ENCODE measurements at regions not wholly inside any gene's neighbourhood (a gene's known extent, or its start where the extent isn't known, plus 50 kb on each side); places are given as distances from the start of the nearest gene placed in this dataset.

DNA sequence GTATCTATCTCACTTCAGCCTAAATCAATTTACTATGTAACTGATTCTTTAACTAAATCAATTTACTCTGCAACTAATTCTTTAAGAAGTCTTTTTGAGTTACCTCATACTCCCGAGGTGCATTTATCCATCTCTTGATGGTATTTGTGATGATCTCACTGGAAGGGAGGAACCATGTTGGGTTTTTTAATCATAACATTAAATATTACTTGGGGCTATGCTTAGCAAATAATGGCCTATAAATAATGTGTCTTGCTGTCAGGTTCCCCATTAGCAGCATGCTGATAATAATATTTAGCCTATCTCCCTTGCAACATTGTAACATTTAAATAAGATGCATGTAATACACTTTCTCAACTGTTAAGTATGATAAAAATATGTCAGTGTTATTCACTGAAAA is 411.3 kb downstream of the SLITRK1 start:
- no peak for DNase-seq
- H3K36me3 ChIP-seq (ENCODE audit: control insufficient read depth in 4 of 4, insufficient read depth in 4 of 4, low read length in 3 of 4): no peaks in the 10 kb centered on the region
- no peak overlapping the region for H3K27ac ChIP-seq (ENCODE audit: insufficient read depth in 1 of 2, low read depth in 1 of 2, low read length in 2 of 2, poor library complexity in 1 of 2, severe bottlenecking in 2 of 2)
- no peaks in the 10 kb centered on the region for H3K4me1 ChIP-seq (ENCODE audit: control extremely low read depth in 1 of 4, control insufficient read depth in 4 of 4, insufficient read depth in 4 of 4, low read length in 3 of 4)
- no CpG with 5 or more reads among the region's 1 CpG for WGBS (ENCODE audit: insufficient coverage)
- no peak overlapping the region for H3K4me3 ChIP-seq (ENCODE audit: control insufficient read depth in 1 of 7, extremely low read depth in 1 of 7, insufficient read depth in 4 of 7, low read depth in 2 of 7, low read length in 6 of 7)
- CTCF ChIA-PET: no interaction called here
- H3K9me3 ChIP-seq (ENCODE audit: control extremely low read depth in 1 of 5, control insufficient read depth in 4 of 5, insufficient read depth in 2 of 5, low read depth in 1 of 5, low read length in 4 of 5): peaks cover 0 to 2% (median 0%) of the 10 kb centered on the region in 5 experiments
- POLR2A ChIA-PET: no interaction called here
- no peaks in the 10 kb centered on the region for H3K27me3 ChIP-seq (replicated peaks in 2 of 5; ENCODE audit: control insufficient read depth in 4 of 5, insufficient read depth in 5 of 5, low read length in 4 of 5)

DNA sequence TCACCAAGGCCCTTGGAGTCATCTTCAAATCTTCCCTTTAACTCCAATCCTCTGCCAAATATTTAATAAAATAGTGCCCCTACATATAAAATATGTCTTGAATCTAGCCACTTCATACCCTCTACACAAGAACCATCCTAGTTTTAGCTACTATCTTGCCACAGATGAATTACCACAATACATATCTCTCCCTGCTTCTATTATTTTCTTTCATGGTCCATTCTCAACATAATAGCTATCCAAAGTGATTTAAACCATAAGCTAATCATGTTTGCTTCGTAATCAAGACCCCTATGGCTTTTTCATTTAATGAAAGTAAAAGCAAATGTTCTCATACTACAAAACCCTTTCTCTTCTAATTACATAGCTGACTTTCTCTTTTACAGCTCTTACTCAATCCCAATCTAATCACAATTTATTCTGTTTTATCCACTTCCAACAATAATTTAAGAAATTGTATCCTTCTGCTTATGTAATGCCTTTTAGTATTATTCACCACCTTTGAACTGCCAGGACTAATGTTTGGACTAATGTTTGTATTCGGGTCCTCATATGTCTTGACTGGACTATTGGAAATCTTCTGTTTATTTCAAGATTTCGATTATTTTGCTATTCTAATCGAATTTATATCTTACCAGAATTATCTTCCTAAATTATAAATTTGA is 412.0 kb downstream of the SLITRK1 start:
- ChIA-PET CTCF (no interaction called here), POLR2A (no interaction called here)

DNA sequence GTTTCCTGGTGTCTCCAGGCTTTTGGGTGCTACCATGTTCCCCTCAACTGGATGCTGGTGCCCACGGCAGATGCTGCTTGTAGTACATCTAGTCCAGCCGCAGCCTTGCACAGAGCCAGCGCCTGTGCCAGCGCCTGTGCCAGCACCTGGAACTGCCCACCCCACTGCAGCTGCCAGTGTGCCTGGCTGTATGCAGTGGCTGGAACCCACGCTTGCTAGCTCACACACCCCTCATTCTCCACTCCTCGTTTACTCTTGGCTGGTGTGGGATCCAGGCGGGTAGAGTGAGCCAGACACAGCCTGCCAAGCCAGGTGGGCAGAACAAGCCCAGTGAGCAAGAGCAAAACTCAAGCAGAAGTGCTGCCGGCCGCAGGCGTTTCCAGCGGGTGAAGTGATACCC is 428.6 kb downstream of the SLITRK1 start:
- no peak overlapping the region for H3K27ac ChIP-seq (ENCODE audit: insufficient read depth in 1 of 2, low read depth in 1 of 2, low read length in 2 of 2, poor library complexity in 1 of 2, severe bottlenecking in 2 of 2)
- CTCF ChIA-PET: no interaction called here
- 100% methylated on average over 7 of the region's 11 CpGs for WGBS (ENCODE audit: insufficient coverage)
- peaks cover 0 to 23% (median 6%) of the 10 kb centered on the region in 5 experiments for H3K9me3 ChIP-seq (ENCODE audit: control extremely low read depth in 1 of 5, control insufficient read depth in 4 of 5, insufficient read depth in 2 of 5, low read depth in 1 of 5, low read length in 4 of 5)
- peaks cover 0 to 3% (median 0%) of the 10 kb centered on the region in 4 experiments for H3K36me3 ChIP-seq (ENCODE audit: control insufficient read depth in 4 of 4, insufficient read depth in 4 of 4, low read length in 3 of 4)
- no peaks in the 10 kb centered on the region for H3K27me3 ChIP-seq (replicated peaks in 2 of 5; ENCODE audit: control insufficient read depth in 4 of 5, insufficient read depth in 5 of 5, low read length in 4 of 5)
- H3K4me1 ChIP-seq (ENCODE audit: control extremely low read depth in 1 of 4, control insufficient read depth in 4 of 4, insufficient read depth in 4 of 4, low read length in 3 of 4): no peaks in the 10 kb centered on the region
- DNase-seq: no peak
- POLR2A ChIA-PET: no interaction called here
- no peak overlapping the region for H3K4me3 ChIP-seq (ENCODE audit: control insufficient read depth in 1 of 7, extremely low read depth in 1 of 7, insufficient read depth in 4 of 7, low read depth in 2 of 7, low read length in 6 of 7)

More for the DNA sequence above, 412.0 kb downstream of the SLITRK1 start:
- Histone ChIP-seq H3K27me3 (replicated peaks in 2 of 5; ENCODE audit: control insufficient read depth in 4 of 5, insufficient read depth in 5 of 5, low read length in 4 of 5) (no peaks in the 10 kb centered on the region), H3K4me3 (ENCODE audit: control insufficient read depth in 1 of 7, extremely low read depth in 1 of 7, insufficient read depth in 4 of 7, low read depth in 2 of 7, low read length in 6 of 7) (no peak overlapping the region), H3K27ac (ENCODE audit: insufficient read depth in 1 of 2, low read depth in 1 of 2, low read length in 2 of 2, poor library complexity in 1 of 2, severe bottlenecking in 2 of 2) (no peak overlapping the region), H3K36me3 (ENCODE audit: control insufficient read depth in 4 of 4, insufficient read depth in 4 of 4, low read length in 3 of 4) (no peaks in the 10 kb centered on the region), H3K4me1 (ENCODE audit: control extremely low read depth in 1 of 4, control insufficient read depth in 4 of 4, insufficient read depth in 4 of 4, low read length in 3 of 4) (no peaks in the 10 kb centered on the region), H3K9me3 (ENCODE audit: control extremely low read depth in 1 of 5, control insufficient read depth in 4 of 5, insufficient read depth in 2 of 5, low read depth in 1 of 5, low read length in 4 of 5) (peaks cover 0 to 3% (median 0%) of the 10 kb centered on the region in 5 experiments)
- 91% methylated on average over 3 of the region's 4 CpGs for whole genome bisulfite sequencing (ENCODE audit: insufficient coverage)
- DNase-seq: no peak

DNA sequence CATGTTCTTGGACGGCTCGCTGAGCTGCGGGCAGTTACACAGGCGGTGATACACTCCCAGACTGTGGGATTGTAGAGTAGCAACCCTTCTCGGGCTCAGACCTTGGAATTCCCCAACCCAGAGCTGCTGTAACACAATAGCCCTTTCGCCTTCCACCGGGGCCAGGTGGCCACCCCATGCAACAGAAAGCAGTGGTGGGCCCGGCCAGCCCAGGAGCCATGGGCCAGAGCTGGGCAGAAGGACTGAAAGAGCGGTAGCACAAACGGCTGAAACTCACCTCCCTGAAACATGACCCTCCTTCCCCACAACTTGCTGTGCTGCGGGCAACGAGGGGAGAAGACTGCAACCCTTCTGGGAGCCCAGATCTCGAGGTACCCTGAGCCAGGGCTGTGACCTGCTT is 429.0 kb downstream of the SLITRK1 start:
- Histone ChIP-seq H3K27me3 (replicated peaks in 2 of 5; ENCODE audit: control insufficient read depth in 4 of 5, insufficient read depth in 5 of 5, low read length in 4 of 5) (no peaks in the 10 kb centered on the region), H3K4me1 (ENCODE audit: control extremely low read depth in 1 of 4, control insufficient read depth in 4 of 4, insufficient read depth in 4 of 4, low read length in 3 of 4) (no peaks in the 10 kb centered on the region), H3K36me3 (ENCODE audit: control insufficient read depth in 4 of 4, insufficient read depth in 4 of 4, low read length in 3 of 4) (peaks cover 0 to 3% (median 0%) of the 10 kb centered on the region in 4 experiments), H3K9me3 (ENCODE audit: control extremely low read depth in 1 of 5, control insufficient read depth in 4 of 5, insufficient read depth in 2 of 5, low read depth in 1 of 5, low read length in 4 of 5) (peaks cover 0 to 19% (median 6%) of the 10 kb centered on the region in 5 experiments), H3K27ac (ENCODE audit: insufficient read depth in 1 of 2, low read depth in 1 of 2, low read length in 2 of 2, poor library complexity in 1 of 2, severe bottlenecking in 2 of 2) (no peak overlapping the region), H3K4me3 (ENCODE audit: control insufficient read depth in 1 of 7, extremely low read depth in 1 of 7, insufficient read depth in 4 of 7, low read depth in 2 of 7, low read length in 6 of 7) (no peak overlapping the region)
- no peak for DNase-seq
- ChIA-PET POLR2A (no interaction called here), CTCF (no interaction called here)
- WGBS (ENCODE audit: insufficient coverage): 95% methylated on average over 11 of the region's 13 CpGs

DNA sequence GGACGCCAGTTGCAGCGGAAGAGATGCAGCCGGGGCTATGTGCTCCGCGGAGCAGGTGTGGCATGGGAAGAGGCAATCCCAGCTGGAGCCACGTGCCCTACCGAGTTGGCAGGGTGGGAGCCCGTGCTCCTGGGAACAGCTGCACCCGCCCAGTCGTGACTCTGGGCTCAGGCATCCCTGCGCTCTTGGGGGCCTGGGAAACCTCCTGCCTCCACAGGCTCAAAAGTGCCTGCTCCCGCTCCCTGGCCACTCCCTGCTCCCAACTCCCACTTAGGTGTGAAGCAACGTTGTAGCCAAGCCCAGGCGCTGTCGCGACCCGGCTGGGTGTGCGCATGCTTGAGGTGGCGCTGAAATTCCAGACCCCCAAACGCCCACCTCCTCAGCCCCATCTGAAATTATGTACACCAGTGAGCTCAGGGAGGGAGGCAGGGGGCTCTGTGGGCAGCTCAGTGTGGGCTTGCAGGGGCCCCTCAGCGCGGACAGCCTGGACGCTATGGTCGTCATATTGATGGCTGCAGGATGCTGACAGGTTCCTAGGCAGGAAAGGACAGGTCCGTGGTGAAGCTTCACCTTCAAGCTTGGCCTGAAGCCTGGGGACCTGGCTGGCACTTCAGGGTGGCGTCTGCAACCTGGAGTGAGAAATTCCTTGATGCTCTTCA is 429.9 kb downstream of the SLITRK1 start:
- WGBS (ENCODE audit: insufficient coverage): 99% methylated on average over 22 of the region's 26 CpGs
- ChIA-PET POLR2A (no interaction called here), CTCF (no interaction called here)

DNA sequence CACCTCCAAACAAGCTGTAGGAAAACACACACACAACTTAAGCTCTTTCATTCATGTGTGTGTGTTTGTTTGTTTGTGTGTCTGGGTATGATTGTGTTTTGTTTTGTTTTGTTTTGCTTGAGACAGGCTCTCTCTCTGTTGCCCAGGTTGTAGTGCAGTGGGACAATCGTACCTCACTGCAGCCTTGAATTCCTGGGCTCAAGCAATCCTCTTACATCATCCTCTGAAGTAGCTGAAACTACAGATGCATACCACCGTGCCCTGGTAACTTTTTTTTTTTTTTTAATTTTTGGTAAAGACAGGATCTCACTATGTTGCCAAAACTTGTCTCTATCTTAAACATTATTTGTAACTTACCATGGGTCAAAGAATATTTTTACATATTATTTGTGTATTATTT is 431.7 kb downstream of the SLITRK1 start:
- H3K27ac ChIP-seq (ENCODE audit: insufficient read depth in 1 of 2, low read depth in 1 of 2, low read length in 2 of 2, poor library complexity in 1 of 2, severe bottlenecking in 2 of 2): no peak overlapping the region
- no CpG with 5 or more reads among the region's 2 CpGs for WGBS (ENCODE audit: insufficient coverage)
- DNase-seq: no peak
- H3K27me3 ChIP-seq (replicated peaks in 2 of 5; ENCODE audit: control insufficient read depth in 4 of 5, insufficient read depth in 5 of 5, low read length in 4 of 5): no peaks in the 10 kb centered on the region
- ChIA-PET CTCF (no interaction called here), POLR2A (no interaction called here)
- no peak overlapping the region for H3K4me3 ChIP-seq (ENCODE audit: control insufficient read depth in 1 of 7, extremely low read depth in 1 of 7, insufficient read depth in 4 of 7, low read depth in 2 of 7, low read length in 6 of 7)
- H3K4me1 ChIP-seq (ENCODE audit: control extremely low read depth in 1 of 4, control insufficient read depth in 4 of 4, insufficient read depth in 4 of 4, low read length in 3 of 4): no peaks in the 10 kb centered on the region
- peaks cover 0 to 3% (median 0%) of the 10 kb centered on the region in 4 experiments for H3K36me3 ChIP-seq (ENCODE audit: control insufficient read depth in 4 of 4, insufficient read depth in 4 of 4, low read length in 3 of 4)
- peaks cover 0 to 22% (median 6%) of the 10 kb centered on the region in 5 experiments for H3K9me3 ChIP-seq (ENCODE audit: control extremely low read depth in 1 of 5, control insufficient read depth in 4 of 5, insufficient read depth in 2 of 5, low read depth in 1 of 5, low read length in 4 of 5)

More for the DNA sequence above, 429.9 kb downstream of the SLITRK1 start:
- peaks cover 0 to 3% (median 0%) of the 10 kb centered on the region in 4 experiments for H3K36me3 ChIP-seq (ENCODE audit: control insufficient read depth in 4 of 4, insufficient read depth in 4 of 4, low read length in 3 of 4)
- no peaks in the 10 kb centered on the region for H3K27me3 ChIP-seq (replicated peaks in 2 of 5; ENCODE audit: control insufficient read depth in 4 of 5, insufficient read depth in 5 of 5, low read length in 4 of 5)
- H3K4me1 ChIP-seq (ENCODE audit: control extremely low read depth in 1 of 4, control insufficient read depth in 4 of 4, insufficient read depth in 4 of 4, low read length in 3 of 4): no peaks in the 10 kb centered on the region
- no peak for DNase-seq
- no peak overlapping the region for H3K4me3 ChIP-seq (ENCODE audit: control insufficient read depth in 1 of 7, extremely low read depth in 1 of 7, insufficient read depth in 4 of 7, low read depth in 2 of 7, low read length in 6 of 7)
- H3K9me3 ChIP-seq (ENCODE audit: control extremely low read depth in 1 of 5, control insufficient read depth in 4 of 5, insufficient read depth in 2 of 5, low read depth in 1 of 5, low read length in 4 of 5): peaks cover 0 to 18% (median 6%) of the 10 kb centered on the region in 5 experiments
- H3K27ac ChIP-seq (ENCODE audit: insufficient read depth in 1 of 2, low read depth in 1 of 2, low read length in 2 of 2, poor library complexity in 1 of 2, severe bottlenecking in 2 of 2): no peak overlapping the region

DNA sequence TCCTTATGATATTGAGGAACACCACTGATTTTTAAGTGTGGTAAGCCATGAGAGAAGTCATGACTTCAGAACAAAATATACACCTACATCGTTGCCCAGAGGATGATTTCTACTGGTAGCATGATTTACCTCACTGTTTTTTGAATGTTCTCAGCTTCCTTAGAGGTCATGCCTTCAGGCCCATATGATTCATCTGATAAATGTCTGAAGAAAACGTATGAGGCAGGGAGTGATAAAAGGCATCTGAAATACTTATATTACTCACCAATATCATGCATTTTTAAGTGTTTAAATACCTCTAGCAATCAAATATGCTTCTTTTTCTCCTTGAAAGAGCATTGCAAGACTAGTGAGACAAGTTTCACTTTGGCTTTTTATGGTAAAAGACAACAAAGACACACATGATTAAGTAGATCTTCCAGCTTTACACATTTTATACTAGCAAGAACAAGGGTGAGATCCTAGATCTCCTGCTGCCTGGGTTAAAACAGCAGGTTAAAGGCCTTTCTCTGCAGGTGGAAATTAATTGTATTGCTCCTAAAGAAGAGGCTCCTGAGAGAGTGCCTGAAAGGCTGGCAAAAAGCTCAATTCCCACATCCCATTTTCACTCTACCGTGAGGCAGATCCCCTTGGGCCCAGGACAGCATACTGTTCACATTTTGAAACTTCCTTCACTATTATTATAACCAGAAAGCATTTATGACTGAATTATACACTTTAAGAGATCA is 432.4 kb downstream of the SLITRK1 start:
- no peaks in the 10 kb centered on the region for H3K27me3 ChIP-seq (replicated peaks in 2 of 5; ENCODE audit: control insufficient read depth in 4 of 5, insufficient read depth in 5 of 5, low read length in 4 of 5)
- no peak for DNase-seq
- peaks cover 0 to 3% (median 0%) of the 10 kb centered on the region in 4 experiments for H3K36me3 ChIP-seq (ENCODE audit: control insufficient read depth in 4 of 4, insufficient read depth in 4 of 4, low read length in 3 of 4)
- H3K9me3 ChIP-seq (ENCODE audit: control extremely low read depth in 1 of 5, control insufficient read depth in 4 of 5, insufficient read depth in 2 of 5, low read depth in 1 of 5, low read length in 4 of 5): peaks cover 0 to 25% (median 6%) of the 10 kb centered on the region in 5 experiments
- no peak overlapping the region for H3K27ac ChIP-seq (ENCODE audit: insufficient read depth in 1 of 2, low read depth in 1 of 2, low read length in 2 of 2, poor library complexity in 1 of 2, severe bottlenecking in 2 of 2)
- H3K4me1 ChIP-seq (ENCODE audit: control extremely low read depth in 1 of 4, control insufficient read depth in 4 of 4, insufficient read depth in 4 of 4, low read length in 3 of 4): no peaks in the 10 kb centered on the region
- H3K4me3 ChIP-seq (ENCODE audit: control insufficient read depth in 1 of 7, extremely low read depth in 1 of 7, insufficient read depth in 4 of 7, low read depth in 2 of 7, low read length in 6 of 7): no peak overlapping the region
- CTCF ChIA-PET: no interaction called here
- 100% methylated on average over 1 of the region's 3 CpGs for WGBS (ENCODE audit: insufficient coverage)
- POLR2A ChIA-PET: no interaction called here

All from common myeloid progenitor, CD34-positive (primary cell).